A673 (cell line): ENCODE measurements at regions not wholly inside any gene's neighbourhood (a gene's known extent, or its start where the extent isn't known, plus 50 kb on each side); places are given as distances from the start of the nearest gene placed in this dataset.

ENCODE experiments used
- CTCF ChIP-seq: fragments of 300-800, 200-600 bp; sonication (generic); conservative IDR thresholded peaks from 2 replicates; pipeline ENCODE4 v1.5.1; 2017; ENCODE audit warnings: low read depth, mild to moderate bottlenecking, antibody characterized with exemption, low read length, moderate library complexity, mixed read lengths
- EZH2 ChIP-seq: fragments of 200-600 bp; sonication (generic); IDR thresholded peaks from 2 replicates; pipeline ENCODE4 v1.6.1; 2017; ENCODE audit warnings: borderline replicate concordance, low read depth, mild to moderate bottlenecking, mixed read lengths, antibody characterized with exemption, low read length; ENCODE audit not compliant: poor library complexity, severe bottlenecking

GRCh38 chr9:87199782-87200181, 252.5 kb upstream of the GAS1 start:
- TF ChIP-seq CTCF (no peak), EZH2 (no peak)
